ENCODE measurements at regions not wholly inside any gene's neighbourhood (a gene's known extent, or its start where the extent isn't known, plus 50 kb on each side); places are given as distances from the start of the nearest gene placed in this dataset.

DNA sequence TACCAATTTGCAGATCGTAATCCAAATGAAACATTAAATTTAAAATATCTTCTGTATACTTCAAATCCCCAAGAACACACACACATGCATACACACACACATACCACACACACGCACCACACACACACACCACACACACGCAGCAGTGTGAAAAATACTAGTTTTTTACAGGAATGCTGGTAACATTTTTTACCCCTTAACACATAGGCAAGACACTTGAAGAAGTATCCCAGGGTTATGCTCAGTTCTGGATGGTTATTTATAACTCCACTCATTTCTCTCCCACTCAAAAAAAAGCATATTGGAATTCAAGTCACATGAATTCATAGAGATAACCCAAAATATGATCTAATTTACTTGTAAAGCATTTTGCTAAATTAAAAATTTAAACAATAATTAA lies 325.5 kb upstream of the SLC7A11 start:
- TF ChIP-seq POLR2A (IDR thresholded peaks at IDR 0.05; ENCODE audit: extremely low read depth, insufficient read length) (no peak), MYC (IDR thresholded peaks at IDR 0.05; ENCODE audit: low read depth, low read length) (no peak)
- TF ChIP-seq, protein P1, sequence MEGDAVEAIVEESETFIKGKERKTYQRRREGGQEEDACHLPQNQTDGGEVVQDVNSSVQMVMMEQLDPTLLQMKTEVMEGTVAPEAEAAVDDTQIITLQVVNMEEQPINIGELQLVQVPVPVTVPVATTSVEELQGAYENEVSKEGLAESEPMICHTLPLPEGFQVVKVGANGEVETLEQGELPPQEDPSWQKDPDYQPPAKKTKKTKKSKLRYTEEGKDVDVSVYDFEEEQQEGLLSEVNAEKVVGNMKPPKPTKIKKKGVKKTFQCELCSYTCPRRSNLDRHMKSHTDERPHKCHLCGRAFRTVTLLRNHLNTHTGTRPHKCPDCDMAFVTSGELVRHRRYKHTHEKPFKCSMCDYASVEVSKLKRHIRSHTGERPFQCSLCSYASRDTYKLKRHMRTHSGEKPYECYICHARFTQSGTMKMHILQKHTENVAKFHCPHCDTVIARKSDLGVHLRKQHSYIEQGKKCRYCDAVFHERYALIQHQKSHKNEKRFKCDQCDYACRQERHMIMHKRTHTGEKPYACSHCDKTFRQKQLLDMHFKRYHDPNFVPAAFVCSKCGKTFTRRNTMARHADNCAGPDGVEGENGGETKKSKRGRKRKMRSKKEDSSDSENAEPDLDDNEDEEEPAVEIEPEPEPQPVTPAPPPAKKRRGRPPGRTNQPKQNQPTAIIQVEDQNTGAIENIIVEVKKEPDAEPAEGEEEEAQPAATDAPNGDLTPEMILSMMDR (IDR thresholded peaks at IDR 0.05; ENCODE audit: low read depth, low read length) = no peak
- TF ChIP-seq, protein P2, sequence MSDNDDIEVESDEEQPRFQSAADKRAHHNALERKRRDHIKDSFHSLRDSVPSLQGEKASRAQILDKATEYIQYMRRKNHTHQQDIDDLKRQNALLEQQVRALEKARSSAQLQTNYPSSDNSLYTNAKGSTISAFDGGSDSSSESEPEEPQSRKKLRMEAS (IDR thresholded peaks at IDR 0.05; ENCODE audit: low read depth, low read length) = no peak
